Dermis blood vessel endothelial cell (primary cell): ENCODE measurements at regions not wholly inside any gene's neighbourhood (a gene's known extent, or its start where the extent isn't known, plus 50 kb on each side); places are given as distances from the start of the nearest gene placed in this dataset.

Experiments
- DNase-seq: peaks from one replicate; pipeline ENCODE4 v3.0.0; 2010

GRCh38 chr12:66916189-66916588 lies 237.3 kb upstream of the GRIP1 start:
- DNase-seq = no peak

- DNase-seq = no peak
These were observed 240.6 kb upstream of the GRIP1 start for GRCh38 chr12:66919466-66919865.

- no peak for DNase-seq
These were observed 241.3 kb upstream of the GRIP1 start for GRCh38 chr12:66920205-66920604.

GRCh38 chr12:66921151-66921550 lies 242.3 kb upstream of the GRIP1 start:
- no peak for DNase-seq

- no peak for DNase-seq
These were observed 246.2 kb upstream of the GRIP1 start for GRCh38 chr12:66925083-66925482.

- no peak for DNase-seq
These were observed 250.2 kb upstream of the GRIP1 start for GRCh38 chr12:66929121-66929520.

GRCh38 chr12:66931091-66931490 lies 252.2 kb upstream of the GRIP1 start:
- DNase-seq = no peak

- no peak for DNase-seq
These were observed 253.2 kb upstream of the GRIP1 start for GRCh38 chr12:66932126-66932525.

GRCh38 chr12:66934302-66935062 lies 255.6 kb upstream of the GRIP1 start:
- no peak for DNase-seq

GRCh38 chr12:66941150-66941549 lies 262.3 kb upstream of the GRIP1 start:
- DNase-seq = no peak

- no peak for DNase-seq
These were observed 264.0 kb upstream of the GRIP1 start for GRCh38 chr12:66942741-66943465.

GRCh38 chr12:66944365-66944764 lies 265.5 kb upstream of the GRIP1 start:
- no peak for DNase-seq

- DNase-seq = no peak
These were observed 266.4 kb upstream of the GRIP1 start for GRCh38 chr12:66945189-66945817.

- no peak for DNase-seq
These were observed 268.2 kb upstream of the GRIP1 start for GRCh38 chr12:66947119-66947518.

- no peak for DNase-seq
These were observed 273.8 kb upstream of the GRIP1 start for GRCh38 chr12:66952668-66953067.

- no peak for DNase-seq
These were observed 277.4 kb upstream of the GRIP1 start for GRCh38 chr12:66956300-66956699.

- no peak for DNase-seq
These were observed 280.4 kb upstream of the GRIP1 start for GRCh38 chr12:66959276-66959675.

GRCh38 chr12:66960006-66960405 lies 281.1 kb upstream of the GRIP1 start:
- no peak for DNase-seq

- DNase-seq = no peak
These were observed 282.1 kb upstream of the GRIP1 start for GRCh38 chr12:66960704-66961690.

GRCh38 chr12:66962290-66962689 lies 283.4 kb upstream of the GRIP1 start:
- no peak for DNase-seq

- DNase-seq = no peak
These were observed 285.0 kb upstream of the GRIP1 start for GRCh38 chr12:66963901-66964300.

- DNase-seq = no peak
These were observed 285.8 kb upstream of the GRIP1 start for GRCh38 chr12:66964629-66965028.

- DNase-seq = no peak
These were observed 286.7 kb upstream of the GRIP1 start for GRCh38 chr12:66965621-66966020.
